Posterior cingulate gyrus (tissue), 11 donors: ENCODE measurements at regions not wholly inside any gene's neighbourhood (a gene's known extent, or its start where the extent isn't known, plus 50 kb on each side); places are given as distances from the start of the nearest gene placed in this dataset.
"Not testable (repeated sequence)": the region's sequence is repeated elsewhere in the genome, so short reads cannot be mapped to it uniquely, and the experiment has no call there.

Experiments used
- DNase-seq, 10 donors: peaks; one replicate each; pipeline versions ENCODE4 v3.0.0 to v3.0.0-alpha.2; 2020 to 2021; ENCODE audit warnings: mixed read lengths in 3 of 10
- intact Hi-C: fragments of 100-400 bp; cut with DNase I; formaldehyde crosslinking; loops from one replicate; pipeline ENCODE4 v1.15.1; 2023

- DNase-seq = no peak
- intact Hi-C loops = no loop called here
Measured at GRCh38 chr7:113279256-113279655, 160.9 kb upstream of the SMIM30 start.

GRCh38 chr7:113270790-113271189, 152.4 kb upstream of the SMIM30 start:
- intact Hi-C loops = no loop called here
- DNase-seq = no peak

GRCh38 chr7:113269592-113269991, 151.2 kb upstream of the SMIM30 start:
- DNase-seq, intact Hi-C loops: not testable (repeated sequence)

GRCh38 chr7:113268757-113269156, 150.4 kb upstream of the SMIM30 start:
- DNase-seq = no peak
- intact Hi-C loops = no loop called here

GRCh38 chr7:113267885-113268284, 149.5 kb upstream of the SMIM30 start:
- no peak for DNase-seq
- intact Hi-C loops = no loop called here

GRCh38 chr7:113267271-113267670, 148.9 kb upstream of the SMIM30 start:
- intact Hi-C loops = no loop called here
- no peak for DNase-seq

- intact Hi-C loops = no loop called here
- no peak for DNase-seq
Measured at GRCh38 chr7:113263749-113264148, 145.4 kb upstream of the SMIM30 start.

- intact Hi-C loops = not testable (repeated sequence)
Measured at GRCh38 chr7:113263215-113263742, 144.9 kb upstream of the SMIM30 start.

GRCh38 chr7:113256883-113257531, 138.7 kb upstream of the SMIM30 start:
- no peak for DNase-seq
- intact Hi-C loops = no loop called here

More at GRCh38 chr7:113263215-113263742, 144.9 kb upstream of the SMIM30 start:
- peak in 1 of 10 donors; percentile 56 for DNase-seq

- no peak for DNase-seq
- intact Hi-C loops = no loop called here
Measured at GRCh38 chr7:113247198-113247597, 128.8 kb upstream of the SMIM30 start.

- intact Hi-C loops = no loop called here
- DNase-seq = no peak
Measured at GRCh38 chr7:113246738-113247137, 128.4 kb upstream of the SMIM30 start.

- DNase-seq = no peak
- intact Hi-C loops = no loop called here
Measured at GRCh38 chr7:113232885-113233284, 114.5 kb upstream of the SMIM30 start.

GRCh38 chr7:113230691-113231090, 112.3 kb upstream of the SMIM30 start:
- intact Hi-C loops = no loop called here
- no peak for DNase-seq

GRCh38 chr7:113217314-113217713, 99.0 kb upstream of the SMIM30 start:
- intact Hi-C loops = no loop called here

GRCh38 chr7:113216038-113216437, 97.7 kb upstream of the SMIM30 start:
- no peak for DNase-seq
- intact Hi-C loops = no loop called here

More at GRCh38 chr7:113217314-113217713, 99.0 kb upstream of the SMIM30 start:
- DNase-seq = no peak

- no peak for DNase-seq
- intact Hi-C loops = no loop called here
Measured at GRCh38 chr7:113209449-113210203, 91.3 kb upstream of the SMIM30 start.

- no peak for DNase-seq
- intact Hi-C loops = no loop called here
Measured at GRCh38 chr7:113207931-113208330, 89.6 kb upstream of the SMIM30 start.

GRCh38 chr7:113207441-113207840, 89.1 kb upstream of the SMIM30 start:
- no peak for DNase-seq
- intact Hi-C loops = no loop called here

GRCh38 chr7:113204415-113204814, 86.1 kb upstream of the SMIM30 start:
- DNase-seq = no peak
- intact Hi-C loops = no loop called here

- intact Hi-C loops = no loop called here
- no peak for DNase-seq
Measured at GRCh38 chr7:113202284-113202683, 83.9 kb upstream of the SMIM30 start.

- intact Hi-C loops = no loop called here
- no peak for DNase-seq
Measured at GRCh38 chr7:113200281-113200680, 81.9 kb upstream of the SMIM30 start.

GRCh38 chr7:113199841-113200240, 81.5 kb upstream of the SMIM30 start:
- DNase-seq = no peak
- intact Hi-C loops = no loop called here
